HuH-7.5 (cell line): ENCODE measurements at regions not wholly inside any gene's neighbourhood (a gene's known extent, or its start where the extent isn't known, plus 50 kb on each side); places are given as distances from the start of the nearest gene placed in this dataset.
"Not testable (repeated sequence)": the region's sequence is repeated elsewhere in the genome, so short reads cannot be mapped to it uniquely, and the experiment has no call there.

Experiments used
- DNase-seq: peaks from one replicate; pipeline ENCODE4 v3.0.0; 2011; ENCODE audit warnings: low spot score

DNA sequence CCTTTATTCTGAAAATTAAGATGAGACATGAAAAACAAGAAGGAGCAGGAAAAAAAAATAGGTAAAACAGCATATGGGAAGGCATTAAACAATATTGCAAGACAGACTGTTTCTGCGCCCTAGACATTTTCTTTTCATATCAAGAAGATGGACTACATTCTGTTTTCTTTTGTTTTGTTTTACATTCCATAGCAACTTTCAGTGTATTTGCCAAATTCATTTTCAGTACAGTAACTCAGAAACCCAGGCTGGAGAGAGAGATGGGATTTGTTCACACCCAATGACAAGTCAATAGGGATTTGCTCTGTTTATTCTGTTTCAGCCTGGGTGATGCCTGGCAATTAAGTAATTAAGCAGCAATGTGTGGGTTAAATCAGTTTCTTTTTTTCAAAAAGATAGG, 892.8 kb upstream of the DIAPH2 start:
- no peak for DNase-seq

DNA sequence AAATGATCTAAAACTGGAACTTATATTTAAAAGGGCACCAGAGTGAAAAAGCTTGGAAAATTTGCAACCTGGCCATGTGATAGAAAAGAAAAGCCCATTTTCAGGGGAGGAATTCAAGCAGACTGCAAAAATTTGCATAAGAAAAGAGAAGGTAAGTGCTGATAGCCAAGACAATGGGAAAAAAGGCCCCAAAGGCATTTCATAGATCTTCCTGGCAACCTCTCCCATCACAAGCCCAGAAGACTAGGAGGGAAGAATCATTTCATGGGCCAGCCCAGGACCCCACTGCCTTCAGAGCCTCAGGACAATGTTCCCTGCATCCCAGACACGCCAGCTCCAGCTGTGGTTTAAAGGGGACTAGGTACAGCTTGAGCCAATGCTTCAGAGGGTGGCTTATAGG, 887.3 kb upstream of the DIAPH2 start:
- no peak for DNase-seq

DNA sequence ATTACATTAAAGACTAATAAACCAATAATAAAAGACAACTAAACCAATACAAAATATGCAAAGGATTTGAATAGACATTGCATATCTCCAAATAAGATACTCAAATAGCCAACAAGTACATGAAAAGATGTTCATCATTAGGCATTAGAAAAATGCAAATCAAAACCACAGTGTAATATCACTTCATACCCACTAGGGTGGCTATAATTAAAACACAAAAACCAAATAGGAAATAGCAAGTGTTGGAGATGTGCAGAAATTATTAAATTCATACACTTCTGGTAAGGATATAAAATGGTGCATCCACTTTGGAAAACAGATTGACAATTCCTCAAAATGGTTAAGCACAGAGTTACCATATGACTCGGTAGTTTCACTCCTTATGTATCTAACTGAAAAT, 860.8 kb upstream of the DIAPH2 start:
- DNase-seq, result no peak

DNA sequence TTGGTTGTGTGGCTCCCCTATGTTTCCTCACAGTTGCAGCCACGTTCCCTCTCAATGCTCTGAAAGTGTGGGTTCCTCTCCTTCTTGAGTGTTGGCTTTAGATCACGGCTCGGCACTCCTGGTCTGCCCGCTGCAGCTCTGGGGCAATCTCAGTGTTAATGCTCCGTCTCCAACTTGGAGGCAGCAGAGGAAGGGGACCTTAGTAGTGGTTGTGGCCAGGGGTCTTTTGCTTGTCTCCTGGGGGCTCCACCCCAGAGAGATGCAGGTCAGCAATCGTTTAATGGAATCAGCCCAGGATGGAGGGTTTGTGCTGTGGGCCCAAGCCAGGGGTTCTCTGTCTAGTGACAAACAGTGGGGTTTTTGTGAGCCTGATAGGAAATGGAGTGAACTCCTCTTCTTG, 849.4 kb upstream of the DIAPH2 start:
- no peak for DNase-seq

DNA sequence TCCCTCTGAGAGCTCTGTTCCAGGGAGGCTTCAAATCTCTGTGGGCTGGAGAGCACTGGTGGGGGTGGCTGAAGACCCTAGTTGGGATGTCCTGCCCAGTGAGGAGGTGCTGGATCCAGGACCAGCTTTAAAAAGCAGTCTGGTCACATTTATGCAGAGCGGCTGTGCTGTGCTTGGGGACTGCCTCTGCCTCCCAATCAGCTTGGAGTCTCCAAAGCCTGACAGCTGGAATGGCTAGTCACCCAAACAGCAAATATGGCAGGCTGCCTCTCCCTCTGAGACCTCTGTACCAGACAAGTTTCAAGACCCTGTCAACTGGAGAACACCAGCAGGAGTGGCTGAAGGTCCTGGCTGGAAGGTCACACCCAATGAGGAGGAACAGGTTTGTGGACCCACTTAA, 848.1 kb upstream of the DIAPH2 start:
- no peak for DNase-seq

DNA sequence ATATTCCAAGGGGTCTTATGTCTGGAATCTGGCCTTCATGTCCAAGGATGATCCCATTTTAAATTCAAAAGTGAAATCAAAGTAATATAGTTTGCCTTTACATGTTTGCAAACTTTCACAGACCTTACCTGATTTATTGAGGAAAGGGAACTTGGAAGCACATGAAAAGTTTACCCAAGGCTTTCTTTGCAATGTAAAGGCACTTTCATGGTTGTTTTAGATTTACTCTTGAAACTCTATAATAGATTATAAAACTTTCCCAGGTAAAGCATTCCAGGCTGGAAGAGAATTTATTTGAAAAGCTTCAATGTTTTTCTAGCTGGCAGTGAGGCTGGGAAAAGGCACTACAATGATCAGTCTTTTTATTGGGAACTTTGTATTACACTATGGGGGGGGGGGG, 842.8 kb upstream of the DIAPH2 start:
- no peak for DNase-seq

DNA sequence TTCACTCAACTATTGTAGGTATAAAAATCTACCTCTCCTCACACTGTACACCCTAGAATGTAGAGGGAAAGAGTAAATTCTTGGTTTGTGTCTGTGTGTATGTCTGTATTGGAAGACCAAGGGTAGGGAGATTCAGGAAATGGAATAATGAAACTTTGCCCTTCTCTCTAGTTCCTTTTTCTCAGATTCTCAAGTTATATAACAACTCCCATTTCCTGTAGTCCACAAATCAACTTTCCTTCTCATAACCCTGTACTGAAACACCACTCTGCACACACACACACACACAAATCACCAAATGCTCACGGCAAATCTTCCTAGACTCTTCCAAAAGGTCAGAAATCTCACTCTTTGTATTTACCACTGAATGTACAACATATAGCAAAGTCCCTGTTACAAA, 824.5 kb upstream of the DIAPH2 start:
- no peak for DNase-seq

DNA sequence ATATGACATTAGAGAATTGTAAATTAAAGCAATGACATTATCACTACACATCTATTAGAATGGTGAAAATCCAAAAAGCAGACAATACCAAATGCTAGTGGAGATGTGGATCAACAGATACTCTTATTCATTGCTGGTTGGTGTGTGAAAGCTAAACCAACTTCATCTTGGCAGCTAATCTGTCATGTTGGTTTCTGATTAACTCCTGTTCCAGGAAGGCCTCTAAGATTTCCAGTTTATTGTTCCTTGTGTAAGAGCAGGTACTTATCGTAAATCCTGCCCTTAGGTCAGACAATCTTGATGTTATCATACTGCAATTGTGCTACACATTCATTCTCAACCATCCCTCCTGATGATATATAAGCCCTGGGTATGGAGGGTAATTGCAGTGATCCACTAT, 809.0 kb upstream of the DIAPH2 start:
- DNase-seq, result no peak

DNA sequence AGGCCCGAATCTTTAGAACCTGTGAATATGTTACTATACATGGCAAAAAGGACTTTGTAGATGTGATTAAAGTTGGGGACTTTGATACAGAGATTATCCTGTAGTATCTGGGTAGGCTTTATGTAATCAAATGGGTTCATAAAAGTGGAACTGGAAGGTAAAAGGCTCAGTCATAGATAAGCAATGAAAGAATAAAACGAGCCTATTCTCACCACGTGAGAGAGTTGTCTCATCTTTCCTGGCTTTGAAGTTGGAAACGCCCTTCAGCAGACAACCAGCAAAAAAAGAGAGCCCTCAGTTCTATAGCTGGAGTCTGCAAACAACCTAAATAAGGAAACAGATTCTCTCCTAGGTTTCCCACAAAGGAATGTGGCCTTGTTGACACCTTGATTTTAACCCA, 805.8 kb upstream of the DIAPH2 start:
- no peak for DNase-seq

DNA sequence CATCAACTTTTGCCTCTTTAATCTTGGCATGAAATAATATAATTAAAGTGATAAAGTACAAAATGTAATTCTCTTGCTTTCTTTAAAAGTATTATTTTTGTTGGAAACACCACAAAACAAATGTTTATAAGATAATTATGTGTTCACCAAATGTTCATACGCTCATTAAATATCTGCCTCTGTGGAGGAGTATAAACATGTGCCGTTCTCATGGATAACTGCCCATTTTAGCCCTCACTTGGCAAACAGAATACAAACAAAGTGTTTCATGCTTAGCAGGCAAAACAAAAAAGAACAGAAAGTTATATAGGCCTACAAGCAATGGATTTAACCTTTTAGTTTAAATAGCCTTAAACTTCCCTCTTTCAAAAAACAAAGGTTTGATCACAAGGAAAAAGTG, 800.5 kb upstream of the DIAPH2 start:
- DNase-seq, result no peak

DNA sequence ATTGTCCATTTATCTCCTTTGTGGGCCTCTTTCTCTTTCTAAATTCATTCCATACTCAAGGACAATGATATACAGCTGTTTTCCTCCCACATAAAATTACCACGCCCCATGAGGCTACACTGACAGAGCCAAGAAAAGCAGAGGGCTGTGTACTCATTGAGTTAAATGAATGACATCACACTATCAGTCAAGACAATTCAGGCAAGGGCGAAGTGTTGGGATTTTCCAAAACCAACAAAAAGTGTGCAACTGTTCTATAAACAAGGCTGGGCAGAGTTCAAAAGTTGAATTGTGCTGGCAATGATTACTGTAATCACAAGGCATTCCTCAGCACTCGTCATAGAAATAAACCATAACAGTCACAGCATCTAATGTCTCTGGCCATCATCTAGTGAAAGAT, 799.6 kb upstream of the DIAPH2 start:
- DNase-seq, result no peak

DNA sequence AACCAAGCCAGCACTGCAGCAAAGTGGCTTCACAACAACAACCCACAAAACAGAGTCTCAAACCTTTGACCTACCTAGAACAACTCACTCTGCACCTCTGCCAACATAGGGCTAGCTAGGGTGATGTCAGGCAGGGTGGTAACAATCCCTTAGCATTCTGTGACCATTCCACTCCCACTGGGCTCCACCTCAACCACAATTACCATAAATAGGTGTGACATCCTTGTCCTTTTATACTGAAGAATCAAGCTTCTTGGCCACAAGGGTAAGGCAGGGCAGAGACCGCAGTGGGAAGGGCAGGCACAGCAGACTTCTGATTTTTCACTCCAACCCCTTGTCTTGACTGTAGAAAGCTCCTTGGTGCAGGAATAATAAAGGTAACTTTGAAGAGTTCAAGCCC, 795.4 kb upstream of the DIAPH2 start:
- DNase-seq, result no peak

DNA sequence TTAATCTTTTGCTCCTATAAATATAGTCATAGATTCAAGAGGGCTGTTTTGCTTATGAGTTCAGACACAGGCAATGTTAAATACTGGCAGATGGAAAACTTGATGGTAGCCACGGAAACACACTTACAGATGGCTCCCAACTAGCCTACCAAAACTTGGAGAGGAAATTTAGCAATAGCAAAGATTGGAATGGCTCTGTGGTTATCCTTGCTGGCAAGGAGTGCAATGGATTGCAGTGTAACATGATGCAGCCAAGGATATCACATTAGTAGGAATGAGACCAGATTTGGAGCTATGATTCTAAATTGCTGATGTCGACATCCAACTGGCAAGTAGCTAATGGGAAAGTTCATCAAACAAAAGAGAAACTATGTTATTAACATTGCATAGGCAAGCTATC, 791.0 kb upstream of the DIAPH2 start:
- DNase-seq, result no peak

DNA sequence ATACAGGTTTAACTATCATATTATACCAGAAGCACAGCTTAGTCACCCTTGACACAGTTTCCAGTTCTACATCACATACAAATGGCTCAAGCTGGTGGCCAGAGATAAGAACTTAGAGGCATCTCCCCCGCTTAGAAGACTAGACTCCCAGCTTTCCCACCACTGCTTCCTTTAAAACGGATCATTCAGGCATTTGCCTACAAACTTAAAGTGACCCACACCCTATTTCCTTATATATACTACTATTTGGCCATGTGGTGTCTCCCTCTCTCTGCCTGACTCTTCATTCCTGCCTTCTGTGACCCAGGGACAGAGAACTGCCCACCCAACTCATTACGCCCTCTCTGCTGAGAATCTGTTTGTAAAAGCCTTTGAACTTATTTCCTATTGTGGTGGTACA, 781.2 kb upstream of the DIAPH2 start:
- DNase-seq, result no peak

DNA sequence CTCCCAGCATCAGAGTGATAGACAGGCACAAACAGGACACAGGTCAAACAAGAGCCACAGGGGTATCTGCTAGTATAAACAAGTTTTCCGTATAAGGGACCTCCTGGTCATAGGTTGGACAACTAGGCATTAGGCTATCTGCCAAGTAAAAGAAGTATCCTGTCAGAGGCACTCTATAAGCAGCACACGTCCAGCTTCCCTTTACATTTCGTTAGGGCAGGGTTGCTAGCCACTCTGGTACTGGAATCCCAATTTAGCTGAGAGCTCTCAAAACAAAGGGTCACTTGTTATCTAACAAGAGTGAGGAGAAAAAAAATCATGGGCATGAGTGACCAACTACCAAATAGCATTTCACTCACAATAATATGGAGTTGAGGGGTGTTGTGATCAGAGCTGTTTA, 780.7 kb upstream of the DIAPH2 start:
- no peak for DNase-seq

DNA sequence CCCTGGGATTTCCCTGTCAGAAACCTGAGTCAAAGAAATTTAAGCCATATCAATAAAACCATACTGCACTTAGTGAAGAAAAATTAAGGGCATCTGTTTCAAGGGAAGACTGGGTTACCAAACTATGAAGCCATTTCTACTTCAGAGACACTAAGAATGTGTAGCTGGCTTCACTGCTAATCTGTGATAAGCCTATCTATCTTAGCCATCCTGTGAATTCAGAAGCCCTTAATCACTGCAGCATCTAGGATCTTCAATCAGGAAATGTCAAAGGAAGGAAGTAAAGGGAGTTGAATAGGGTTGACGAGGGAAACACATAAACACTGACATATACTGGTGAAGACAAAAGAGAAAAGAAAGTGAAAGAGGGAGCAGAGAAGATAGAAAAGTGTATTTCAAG, 777.6 kb upstream of the DIAPH2 start:
- no peak for DNase-seq

DNA sequence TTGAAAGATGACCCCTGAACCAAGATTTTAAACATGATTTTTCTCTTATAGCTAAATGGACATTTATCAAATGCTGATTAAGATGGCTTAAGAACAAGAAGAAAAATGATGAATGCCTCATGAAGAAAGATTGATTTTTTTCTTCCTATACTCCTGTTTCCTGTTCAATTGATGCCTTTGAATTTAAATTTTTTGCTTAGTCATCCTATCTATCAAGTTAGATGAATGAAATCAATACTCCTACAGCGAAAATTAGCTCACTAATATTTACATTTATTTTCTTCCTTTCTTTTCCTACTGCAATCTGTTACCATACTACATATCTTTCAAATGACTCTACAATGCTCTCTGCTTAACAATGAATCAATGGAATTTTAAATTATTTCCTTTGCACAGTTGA, 773.6 kb upstream of the DIAPH2 start:
- no peak for DNase-seq

DNA sequence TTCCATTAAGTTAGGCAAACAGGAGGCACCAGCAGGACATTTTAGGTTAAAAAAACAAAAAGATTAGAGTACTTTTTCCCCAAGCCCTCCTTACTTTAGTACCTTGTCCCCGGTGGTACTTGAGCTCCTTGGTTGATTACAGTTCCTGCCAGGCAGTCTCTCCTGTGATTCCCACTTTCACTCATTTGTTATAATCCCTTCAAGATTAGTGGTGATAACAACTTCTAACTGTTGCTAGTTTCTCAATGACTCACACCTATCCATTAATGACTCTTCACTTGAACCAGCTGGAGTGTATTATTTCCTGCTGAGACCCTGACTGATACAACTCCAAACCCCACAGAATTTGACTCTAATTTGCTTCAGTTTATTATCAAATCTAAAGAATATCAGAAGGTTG, 765.0 kb upstream of the DIAPH2 start:
- no peak for DNase-seq

DNA sequence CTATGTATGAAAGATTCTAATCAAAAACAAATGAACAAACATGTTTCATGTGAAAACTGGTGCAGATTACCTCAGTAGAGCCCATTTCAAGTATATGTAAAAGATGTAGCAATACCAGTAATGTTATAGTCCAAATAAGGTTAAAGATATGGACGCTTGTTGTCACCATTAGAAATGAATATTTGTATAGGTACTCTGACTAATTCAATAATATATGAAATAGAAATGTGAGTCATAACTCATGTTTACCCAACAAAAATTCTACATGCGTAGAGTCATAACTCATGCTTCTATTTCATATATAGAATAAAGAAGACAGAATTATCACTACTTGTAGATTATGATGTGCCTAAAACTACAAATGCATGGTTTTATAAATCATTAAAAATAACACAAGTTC, 739.1 kb upstream of the DIAPH2 start:
- no peak for DNase-seq

DNA sequence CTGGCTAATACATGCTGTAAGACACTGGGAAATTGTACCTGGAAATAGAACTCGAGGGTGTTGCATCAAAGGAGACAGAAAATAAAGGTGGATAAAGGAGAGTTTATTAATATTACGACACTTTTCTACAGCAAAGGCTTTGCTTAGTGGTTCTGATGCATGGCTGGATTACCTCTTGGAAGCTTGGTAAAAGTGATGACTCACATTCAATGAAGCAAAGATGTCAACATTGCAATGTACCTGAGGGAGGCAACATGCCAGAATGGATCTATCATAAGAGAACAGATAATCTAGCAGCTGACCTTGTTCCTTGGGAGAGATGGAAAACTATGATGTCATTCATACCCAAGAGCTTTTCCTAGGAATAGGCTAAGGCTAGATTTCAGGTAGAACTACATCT, 735.1 kb upstream of the DIAPH2 start:
- DNase-seq, result no peak

DNA sequence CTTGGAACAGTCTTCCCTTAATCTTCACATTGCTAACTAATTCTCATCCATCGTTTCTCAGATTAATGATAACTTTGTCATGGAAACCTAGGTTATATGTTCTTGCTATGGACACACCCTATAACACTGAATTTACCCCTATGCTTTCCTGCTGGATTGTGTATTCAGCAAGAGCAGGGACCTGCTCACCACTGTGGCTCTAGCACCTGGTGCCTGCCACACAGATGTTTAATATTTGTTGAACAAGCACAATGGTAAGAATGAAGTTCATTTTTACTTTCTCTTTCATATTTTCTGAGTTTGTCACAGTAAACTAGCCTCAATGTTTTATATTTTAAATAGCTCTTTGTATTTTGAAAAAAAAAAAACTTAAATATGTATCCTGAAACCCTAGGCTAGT, 734.0 kb upstream of the DIAPH2 start:
- no peak for DNase-seq

DNA sequence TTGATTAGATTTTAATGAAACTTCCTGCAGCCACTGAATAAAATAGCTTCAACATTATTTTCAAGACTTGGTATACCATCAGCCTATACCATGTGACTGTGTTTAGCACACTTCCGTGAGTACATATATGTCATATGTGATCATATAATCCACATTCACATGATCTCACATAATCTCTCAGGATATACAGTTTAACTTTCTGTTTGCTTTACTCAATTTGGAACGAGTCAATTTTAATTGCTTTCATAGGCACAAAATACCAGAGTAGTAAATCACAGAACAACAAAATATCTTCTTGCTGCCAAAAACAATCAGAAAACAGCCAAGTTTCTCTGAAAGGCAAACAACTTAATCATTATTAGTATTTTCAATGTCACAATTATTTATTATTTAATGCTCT, 731.1 kb upstream of the DIAPH2 start:
- DNase-seq, result no peak

DNA sequence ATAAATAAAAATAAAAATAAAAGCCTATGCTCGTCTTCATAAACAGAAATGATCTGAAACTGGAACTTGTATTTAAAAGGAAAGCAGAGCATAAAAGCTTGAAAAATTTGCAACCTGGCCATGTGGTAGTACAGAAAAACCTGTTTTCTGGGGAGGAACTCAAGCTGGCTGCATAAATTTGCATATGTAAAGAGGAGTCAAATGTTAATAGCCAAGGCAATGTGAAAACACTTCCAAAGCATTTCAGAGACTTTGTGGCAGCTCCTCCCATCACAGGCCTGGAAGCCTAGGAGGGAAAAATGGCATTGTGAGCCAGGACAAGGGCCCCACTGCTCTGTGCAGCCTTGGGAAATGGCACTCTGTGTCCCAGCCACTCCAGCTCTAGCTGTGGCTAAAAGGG, 727.9 kb upstream of the DIAPH2 start:
- DNase-seq, result no peak

DNA sequence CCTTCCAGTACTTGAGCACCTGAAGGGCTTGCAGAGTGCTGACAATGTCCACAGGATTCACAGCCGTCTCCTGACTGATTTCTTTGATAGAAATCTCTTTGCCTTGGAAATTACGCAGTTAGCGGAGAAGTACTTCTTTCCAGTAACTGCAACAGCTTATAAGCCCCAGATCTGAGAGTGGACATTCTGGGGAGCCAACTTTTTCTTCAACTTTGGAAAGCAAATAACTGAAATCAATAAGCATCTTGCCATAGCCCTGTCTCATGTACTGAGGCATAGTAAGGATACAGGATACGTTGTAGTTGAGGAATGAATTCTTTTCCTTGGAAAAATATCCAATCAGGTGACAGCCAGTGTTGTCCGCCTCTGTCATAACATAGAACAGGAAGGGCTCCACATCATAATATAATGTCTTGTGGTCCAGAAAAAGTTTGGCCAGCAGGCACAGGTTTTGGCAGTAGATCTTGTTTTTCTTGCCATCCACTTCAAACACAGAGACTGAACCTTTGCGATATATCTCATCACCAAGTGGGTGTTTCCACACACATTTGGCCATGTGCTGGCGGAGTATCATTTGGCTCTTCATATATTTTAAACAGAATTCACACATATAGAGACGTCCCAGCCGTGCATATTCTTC, 711.1 kb upstream of the DIAPH2 start:
- not testable (repeated sequence) for DNase-seq

DNA sequence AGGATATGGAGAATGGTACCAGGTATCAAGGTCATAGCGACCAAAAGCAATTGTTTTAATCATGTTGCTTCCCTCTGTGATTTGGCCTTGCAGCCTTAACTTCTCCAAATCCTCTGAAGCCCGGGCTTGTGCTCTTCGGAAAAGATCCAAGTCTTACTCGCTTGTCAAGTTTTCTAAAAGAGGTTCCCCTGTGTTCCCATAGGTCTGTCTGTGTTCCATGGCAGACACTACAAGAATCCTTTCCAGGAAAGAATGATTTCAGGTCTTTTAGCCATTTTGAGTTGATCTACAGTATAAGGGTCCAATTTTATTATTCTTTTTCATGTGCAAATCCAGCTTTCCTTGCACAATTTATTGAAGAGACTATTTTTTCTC, 710.6 kb upstream of the DIAPH2 start:
- DNase-seq, result no peak
